SJSA1 (cell line): ENCODE measurements at regions not wholly inside any gene's neighbourhood (a gene's known extent, or its start where the extent isn't known, plus 50 kb on each side); places are given as distances from the start of the nearest gene placed in this dataset.

Experiments used
- DNase-seq, 2 experiments: peaks; one replicate each; pipeline ENCODE4 v3.0.0-alpha.2; 2015 to 2020; ENCODE audit warnings: low spot score in 2 of 2, low read depth in 1 of 2
- H3K27ac ChIP-seq: fragments of 250-450 bp; sonication (Bioruptor Pico); 2 replicates; pipeline ENCODE4 v1.5.1; 2020; ENCODE audit warnings: mild to moderate bottlenecking, moderate library complexity
- H3K27me3 ChIP-seq: fragments of 250-450 bp; sonication (Bioruptor Pico); replicated peaks from 2 replicates; pipeline ENCODE4 v1.5.1; 2020; ENCODE audit warnings: mild to moderate bottlenecking, moderate library complexity
- H3K36me3 ChIP-seq: fragments of 250-450 bp; sonication (Bioruptor Pico); 2 replicates; pipeline ENCODE4 v1.5.1; 2020; ENCODE audit warnings: mild to moderate bottlenecking
- H3K4me1 ChIP-seq: fragments of 250-450 bp; sonication (Bioruptor Pico); replicated peaks from 2 replicates; pipeline ENCODE4 v1.6.1; 2021; ENCODE audit warnings: mild to moderate bottlenecking
- H3K4me3 ChIP-seq: fragments of 250-450 bp; sonication (Bioruptor Pico); 2 replicates; pipeline ENCODE4 v1.5.1; 2020; ENCODE audit warnings: mild to moderate bottlenecking
- H3K9me3 ChIP-seq: fragments of 250-450 bp; sonication (Bioruptor Pico); replicated peaks from 2 replicates; pipeline ENCODE4 v1.5.1; 2020; ENCODE audit warnings: mild to moderate bottlenecking

GRCh38 chr22:47698906-47699305 lies 936.5 kb downstream of the TBC1D22A start:
- Histone ChIP-seq H3K27ac (no peak overlapping the region), H3K9me3 (no peaks in the 10 kb centered on the region; the same call in 1 of the 2 replicates), H3K4me1 (no peaks in the 10 kb centered on the region), H3K27me3 (no peaks in the 10 kb centered on the region), H3K36me3 (no peaks in the 10 kb centered on the region), H3K4me3 (no peak overlapping the region)
- DNase-seq, result no peak

GRCh38 chr22:47697861-47698260 lies 935.4 kb downstream of the TBC1D22A start:
- H3K27ac ChIP-seq, result no peak overlapping the region
- no peaks in the 10 kb centered on the region; the same call in 1 of the 2 replicates for H3K9me3 ChIP-seq
- no peaks in the 10 kb centered on the region for H3K27me3 ChIP-seq
- no peaks in the 10 kb centered on the region for H3K36me3 ChIP-seq
- no peak for DNase-seq
- no peak overlapping the region for H3K4me3 ChIP-seq
- no peaks in the 10 kb centered on the region for H3K4me1 ChIP-seq

GRCh38 chr22:47696776-47697175 lies 934.3 kb downstream of the TBC1D22A start:
- no peaks in the 10 kb centered on the region for H3K27me3 ChIP-seq
- H3K27ac ChIP-seq, result no peak overlapping the region
- H3K4me1 ChIP-seq, result no peaks in the 10 kb centered on the region
- DNase-seq, result no peak
- no peaks in the 10 kb centered on the region; the same call in 1 of the 2 replicates for H3K9me3 ChIP-seq
- H3K4me3 ChIP-seq, result no peak overlapping the region
- H3K36me3 ChIP-seq, result no peaks in the 10 kb centered on the region

- H3K4me3 ChIP-seq, result no peak overlapping the region
- no peaks in the 10 kb centered on the region for H3K4me1 ChIP-seq
- H3K9me3 ChIP-seq, result no peaks in the 10 kb centered on the region; the same call in 1 of the 2 replicates
- DNase-seq, result peak in 1 of 2 experiments; percentile 16
- H3K27me3 ChIP-seq, result no peaks in the 10 kb centered on the region
- H3K36me3 ChIP-seq, result no peaks in the 10 kb centered on the region
- H3K27ac ChIP-seq, result no peak overlapping the region
Measured at GRCh38 chr22:47695176-47695575, 932.7 kb downstream of the TBC1D22A start.

- Histone ChIP-seq H3K4me3 (no peak overlapping the region), H3K27me3 (no peaks in the 10 kb centered on the region), H3K27ac (no peak overlapping the region), H3K9me3 (no peaks in the 10 kb centered on the region; the same call in 1 of the 2 replicates), H3K36me3 (no peaks in the 10 kb centered on the region), H3K4me1 (no peaks in the 10 kb centered on the region)
- peak in 1 of 2 experiments; percentile 13 for DNase-seq
Measured at GRCh38 chr22:47694536-47695130, 932.2 kb downstream of the TBC1D22A start.

GRCh38 chr22:47693606-47694005 lies 931.2 kb downstream of the TBC1D22A start:
- Histone ChIP-seq H3K4me1 (no peaks in the 10 kb centered on the region), H3K4me3 (no peak overlapping the region), H3K27me3 (no peaks in the 10 kb centered on the region), H3K36me3 (no peaks in the 10 kb centered on the region), H3K27ac (no peak overlapping the region), H3K9me3 (no peaks in the 10 kb centered on the region; the same call in 1 of the 2 replicates)
- peak in 1 of 2 experiments; percentile 10 for DNase-seq

- H3K27me3 ChIP-seq, result no peaks in the 10 kb centered on the region
- H3K9me3 ChIP-seq, result no peaks in the 10 kb centered on the region; the same call in 1 of the 2 replicates
- H3K4me1 ChIP-seq, result no peaks in the 10 kb centered on the region
Measured at GRCh38 chr22:47692811-47693210, 930.4 kb downstream of the TBC1D22A start.

GRCh38 chr22:47691152-47691895 lies 928.9 kb downstream of the TBC1D22A start:
- peak in 1 of 2 experiments; percentile 30 for DNase-seq
- Histone ChIP-seq H3K4me1 (no peaks in the 10 kb centered on the region), H3K36me3 (no peaks in the 10 kb centered on the region), H3K4me3 (no peak overlapping the region), H3K27ac (no peak overlapping the region), H3K27me3 (no peaks in the 10 kb centered on the region), H3K9me3 (no peaks in the 10 kb centered on the region)

More at GRCh38 chr22:47692811-47693210, 930.4 kb downstream of the TBC1D22A start:
- Histone ChIP-seq H3K4me3 (no peak overlapping the region), H3K27ac (no peak overlapping the region), H3K36me3 (no peaks in the 10 kb centered on the region)
- DNase-seq, result peak in 1 of 2 experiments; percentile 30

- Histone ChIP-seq H3K27ac (no peak overlapping the region), H3K36me3 (no peaks in the 10 kb centered on the region), H3K4me1 (no peaks in the 10 kb centered on the region), H3K27me3 (no peaks in the 10 kb centered on the region), H3K9me3 (no peaks in the 10 kb centered on the region), H3K4me3 (no peak overlapping the region)
- DNase-seq, result peak in 1 of 2 experiments; percentile 28
Measured at GRCh38 chr22:47690586-47690985, 928.1 kb downstream of the TBC1D22A start.

GRCh38 chr22:47690166-47690565 lies 927.7 kb downstream of the TBC1D22A start:
- Histone ChIP-seq H3K9me3 (no peaks in the 10 kb centered on the region), H3K27me3 (no peaks in the 10 kb centered on the region), H3K4me3 (no peak overlapping the region), H3K36me3 (no peaks in the 10 kb centered on the region), H3K4me1 (no peaks in the 10 kb centered on the region), H3K27ac (no peak overlapping the region)
- no peak for DNase-seq

GRCh38 chr22:47687776-47688175 lies 925.3 kb downstream of the TBC1D22A start:
- Histone ChIP-seq H3K9me3 (no peaks in the 10 kb centered on the region; the same call in 1 of the 2 replicates), H3K27ac (no peak overlapping the region), H3K4me3 (no peak overlapping the region), H3K27me3 (no peaks in the 10 kb centered on the region), H3K36me3 (no peaks in the 10 kb centered on the region), H3K4me1 (no peaks in the 10 kb centered on the region)
- DNase-seq, result peak in 1 of 2 experiments; percentile 14

GRCh38 chr22:47687346-47687655 lies 924.9 kb downstream of the TBC1D22A start:
- Histone ChIP-seq H3K4me3 (no peak overlapping the region), H3K36me3 (no peaks in the 10 kb centered on the region), H3K4me1 (no peaks in the 10 kb centered on the region), H3K27ac (no peak overlapping the region), H3K27me3 (no peaks in the 10 kb centered on the region), H3K9me3 (no peaks in the 10 kb centered on the region; the same call in 1 of the 2 replicates)
- DNase-seq, result no peak

- no peaks in the 10 kb centered on the region for H3K27me3 ChIP-seq
- no peaks in the 10 kb centered on the region for H3K36me3 ChIP-seq
- H3K4me1 ChIP-seq, result no peaks in the 10 kb centered on the region
- H3K4me3 ChIP-seq, result no peak overlapping the region
- H3K27ac ChIP-seq, result no peak overlapping the region
- H3K9me3 ChIP-seq, result no peaks in the 10 kb centered on the region; the same call in 1 of the 2 replicates
- peak in 1 of 2 experiments; percentile 16 for DNase-seq
Measured at GRCh38 chr22:47686594-47687345, 924.3 kb downstream of the TBC1D22A start.
